ENCODE measurements at regions not wholly inside any gene's neighbourhood (a gene's known extent, or its start where the extent isn't known, plus 50 kb on each side); places are given as distances from the start of the nearest gene placed in this dataset.

DNA sequence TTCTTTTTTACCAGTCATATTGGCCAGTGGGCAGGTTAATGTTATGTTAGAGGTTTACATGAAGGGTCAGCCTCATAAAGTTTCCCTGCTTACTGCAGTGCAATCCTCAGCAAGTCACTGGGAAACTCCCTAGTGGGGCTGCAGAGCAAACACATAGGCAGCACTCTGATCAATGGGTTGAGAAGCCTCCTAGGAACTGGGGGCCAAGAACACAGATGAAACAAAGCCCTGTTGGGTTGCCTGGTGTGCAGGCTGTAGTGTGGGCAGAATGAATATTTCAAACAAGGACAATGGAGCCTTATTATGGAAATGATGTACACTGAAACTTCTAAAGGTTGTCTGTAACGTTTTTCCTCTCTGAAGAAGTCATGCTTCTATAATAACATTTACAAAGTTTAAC is 431.6 kb upstream of the PTBP2 start:
- TF ChIP-seq POLR2A (IDR thresholded peaks at IDR 0.05) (no peak), POLR2AphosphoS5 (IDR thresholded peaks at IDR 0.05) (no peak), EP300 (IDR thresholded peaks at IDR 0.05) (no peak)
- TF ChIP-seq, protein P1, sequence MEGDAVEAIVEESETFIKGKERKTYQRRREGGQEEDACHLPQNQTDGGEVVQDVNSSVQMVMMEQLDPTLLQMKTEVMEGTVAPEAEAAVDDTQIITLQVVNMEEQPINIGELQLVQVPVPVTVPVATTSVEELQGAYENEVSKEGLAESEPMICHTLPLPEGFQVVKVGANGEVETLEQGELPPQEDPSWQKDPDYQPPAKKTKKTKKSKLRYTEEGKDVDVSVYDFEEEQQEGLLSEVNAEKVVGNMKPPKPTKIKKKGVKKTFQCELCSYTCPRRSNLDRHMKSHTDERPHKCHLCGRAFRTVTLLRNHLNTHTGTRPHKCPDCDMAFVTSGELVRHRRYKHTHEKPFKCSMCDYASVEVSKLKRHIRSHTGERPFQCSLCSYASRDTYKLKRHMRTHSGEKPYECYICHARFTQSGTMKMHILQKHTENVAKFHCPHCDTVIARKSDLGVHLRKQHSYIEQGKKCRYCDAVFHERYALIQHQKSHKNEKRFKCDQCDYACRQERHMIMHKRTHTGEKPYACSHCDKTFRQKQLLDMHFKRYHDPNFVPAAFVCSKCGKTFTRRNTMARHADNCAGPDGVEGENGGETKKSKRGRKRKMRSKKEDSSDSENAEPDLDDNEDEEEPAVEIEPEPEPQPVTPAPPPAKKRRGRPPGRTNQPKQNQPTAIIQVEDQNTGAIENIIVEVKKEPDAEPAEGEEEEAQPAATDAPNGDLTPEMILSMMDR (IDR thresholded peaks at IDR 0.05) = no peak

Data from upper lobe of left lung (tissue), 4 donors.